ENCODE measurements at regions not wholly inside any gene's neighbourhood (a gene's known extent, or its start where the extent isn't known, plus 50 kb on each side); places are given as distances from the start of the nearest gene placed in this dataset.

- Histone ChIP-seq H3K9me3 (replicated peaks; ENCODE audit: control insufficient read depth, insufficient read depth, low read length) (peaks cover 1% of the 10 kb centered on the region), H2AFZ (ENCODE audit: low read depth, low read length) (no peak overlapping the region), H3K4me3 (replicated peaks in 1 of 3; ENCODE audit: insufficient read depth in 1 of 3, low read depth in 1 of 3, low read length in 3 of 3) (no peak overlapping the region), H3K4me1 (ENCODE audit: control insufficient read depth, extremely low read depth, insufficient read depth, low read length) (no peaks in the 10 kb centered on the region), H3K9ac (replicated peaks; ENCODE audit: extremely low read depth, insufficient read depth, low read length) (no peak overlapping the region), H3K4me2 (ENCODE audit: insufficient read depth, low read length) (no peak overlapping the region), H3K9me1 (replicated peaks; ENCODE audit: control insufficient read depth, extremely low read depth, insufficient read depth, low read length) (no peaks in the 10 kb centered on the region), H3K27me3 (ENCODE audit: control insufficient read depth in 2 of 2, insufficient read depth in 2 of 2, low read length in 2 of 2) (no peaks in the 10 kb centered on the region), H3K27ac (ENCODE audit: insufficient read depth, low read depth, low read length) (no peak overlapping the region), H3K36me3 (ENCODE audit: control insufficient read depth in 2 of 2, extremely low read depth in 1 of 2, insufficient read depth in 2 of 2, low read length in 2 of 2) (no peaks in the 10 kb centered on the region), H3K79me2 (ENCODE audit: control insufficient read depth, insufficient read depth, low read length) (no peaks in the 10 kb centered on the region), H4K20me1 (replicated peaks; ENCODE audit: control insufficient read depth, extremely low read depth, insufficient read depth, low read length) (no peaks in the 10 kb centered on the region)
- dilution Hi-C loops (cut with MboI; ENCODE audit: extremely low pct_ligation_motif_present, low sequenced_read_pairs) (no loop called here), intact Hi-C loops (cut with micrococcal nuclease) (no loop called here)
- no peak for FAIRE-seq
- CTCF ChIA-PET: no interaction called here
- POLR2A ChIA-PET: no interaction called here
- DNase-seq (ENCODE audit: low read depth, low spot score): no peak
- no peak for TF ChIP-seq JUN (IDR thresholded peaks at IDR 0.05; ENCODE audit: borderline replicate concordance, insufficient read depth, insufficient read length, low read depth)
- no peak for TF ChIP-seq CTCF (IDR thresholded peaks at IDR 0.05; ENCODE audit: extremely low read depth in 1 of 2, insufficient read depth in 1 of 2, low read depth in 1 of 2, low read length in 2 of 2)
- TF ChIP-seq POLR2AphosphoS5 (IDR thresholded peaks at IDR 0.05; ENCODE audit: insufficient read depth, low read depth, low read length): no peak
- TF ChIP-seq MAX (IDR thresholded peaks at IDR 0.05; ENCODE audit: insufficient read depth, insufficient read length): no peak
- no peak for TF ChIP-seq POLR2A (IDR thresholded peaks at IDR 0.05; ENCODE audit: low read depth, low read length)
- TF ChIP-seq GATA2 (IDR thresholded peaks at IDR 0.05; ENCODE audit: insufficient read depth, insufficient read length, low read depth, low read length): no peak
- TF ChIP-seq FOS (IDR thresholded peaks at IDR 0.05; ENCODE audit: borderline replicate concordance, insufficient read depth, low read length): no peak
- BruUV-seq (replicated peaks): no TSS peak
These were observed 620.7 kb upstream of the ZNF385D start for GRCh38 chr3:22371607-22372291.

Data from endothelial cell of umbilical vein (primary cell).